Activated CD4-positive, CD25-positive, alpha-beta regulatory T cell treated with anti-CD3 and anti-CD28 coated beads, Interleukin-2, amount 50 U/mL, for 24 hours (primary cell): ENCODE measurements at regions not wholly inside any gene's neighbourhood (a gene's known extent, or its start where the extent isn't known, plus 50 kb on each side); places are given as distances from the start of the nearest gene placed in this dataset.
"Not testable (repeated sequence)": the region's sequence is repeated elsewhere in the genome, so short reads cannot be mapped to it uniquely, and the experiment has no call there.

Source experiments
- ATAC-seq, 2 donors: fragments of 150-1000 bp; cut with Tn5 transposase; one replicate each; pipeline ENCODE4 v1.10.0; 2021; ENCODE audit warnings: mild to moderate bottlenecking in 1 of 2, moderate library complexity in 1 of 2

DNA sequence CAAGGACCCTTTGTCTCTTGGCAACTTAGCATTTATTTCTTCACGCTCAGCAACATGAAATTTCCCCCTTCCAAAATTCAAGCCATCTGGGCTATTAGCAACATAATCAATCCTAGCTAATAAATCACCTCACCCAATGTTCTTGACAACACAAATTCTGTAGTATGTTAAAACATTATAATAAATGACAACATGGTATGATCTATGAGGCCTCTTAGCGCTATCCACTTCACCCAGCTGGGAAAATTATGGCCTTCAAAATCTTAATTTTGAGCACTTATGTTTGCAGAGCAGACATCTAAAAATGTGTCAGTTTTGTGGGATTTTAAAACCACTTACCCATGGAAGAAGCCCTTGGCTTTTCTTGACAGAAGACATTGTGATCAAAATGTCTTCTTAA lies 181.9 kb downstream of the HDGFL1 start:
- no peak for ATAC-seq

DNA sequence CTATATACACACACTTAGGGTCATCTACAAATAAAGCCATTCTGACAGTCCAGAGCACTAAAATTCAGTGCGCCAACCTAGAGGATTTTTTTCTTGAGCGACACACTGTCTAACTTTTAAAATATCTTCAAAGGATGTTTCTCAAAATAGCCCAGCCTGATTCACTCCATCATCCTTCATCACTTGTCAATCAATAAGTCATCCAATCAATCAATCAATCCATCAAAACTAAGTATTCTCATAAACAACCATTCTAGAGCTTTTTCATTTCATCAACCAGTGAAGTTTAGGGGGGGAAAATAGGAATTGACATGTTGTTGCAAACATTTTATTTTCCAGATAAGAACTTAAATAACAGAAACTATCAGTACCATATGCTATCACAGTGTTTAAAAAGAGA lies 183.2 kb downstream of the HDGFL1 start:
- ATAC-seq = no peak

DNA sequence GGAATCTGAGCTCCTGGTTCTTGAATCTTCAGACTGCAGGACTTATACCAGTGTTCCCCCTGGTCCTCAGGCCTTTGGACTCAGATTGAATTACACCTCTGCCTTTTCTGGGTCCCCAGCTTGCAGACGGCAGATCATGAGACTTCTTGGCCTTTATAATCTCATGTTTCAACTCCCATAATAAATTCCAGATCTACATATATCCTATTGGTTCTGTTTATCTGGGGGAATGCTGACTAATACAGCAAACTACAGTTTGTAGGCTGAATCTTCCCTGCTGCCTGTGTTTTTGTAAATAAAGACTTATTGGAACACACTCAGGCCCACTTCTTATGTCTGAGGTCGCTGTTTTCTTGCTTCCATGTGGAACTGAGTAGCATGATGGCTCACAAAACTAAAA lies 184.7 kb downstream of the HDGFL1 start:
- no peak for ATAC-seq

DNA sequence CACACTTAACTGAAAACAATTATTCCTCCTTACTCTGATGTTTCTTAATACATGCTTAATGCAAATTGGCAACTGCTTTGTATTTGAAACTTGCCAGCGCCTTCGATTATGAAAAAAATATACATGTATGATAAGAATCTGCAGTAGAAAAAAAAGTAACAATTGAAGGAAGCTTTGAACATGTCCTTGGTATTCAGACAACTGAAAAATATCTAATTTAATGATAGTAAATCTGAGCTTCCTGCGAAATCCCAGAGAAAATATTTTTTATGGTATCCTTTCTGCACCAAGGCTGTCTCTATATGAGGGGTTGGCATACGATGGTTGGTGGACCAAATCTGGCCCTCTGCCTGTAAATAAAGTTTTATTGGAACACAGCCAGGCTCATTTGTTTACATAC lies 186.2 kb downstream of the HDGFL1 start:
- ATAC-seq = no peak

DNA sequence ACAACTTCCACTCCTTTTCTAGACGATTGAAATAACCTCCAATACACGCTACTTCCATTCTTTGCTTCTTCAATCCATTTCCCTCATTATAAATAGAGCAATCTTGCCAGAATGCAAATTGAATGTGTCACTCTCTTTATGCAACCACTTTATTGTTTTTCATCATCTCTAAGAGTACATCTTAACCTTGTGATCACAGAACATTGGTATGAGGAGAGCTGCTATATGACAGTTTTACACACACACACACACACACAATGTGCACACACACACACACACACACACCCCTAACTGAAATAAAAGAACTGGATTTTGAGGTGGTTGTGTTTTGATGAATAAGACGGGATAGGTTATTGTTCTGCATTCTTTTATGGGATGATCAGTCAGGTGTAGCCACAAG lies 187.0 kb downstream of the HDGFL1 start:
- no peak for ATAC-seq

DNA sequence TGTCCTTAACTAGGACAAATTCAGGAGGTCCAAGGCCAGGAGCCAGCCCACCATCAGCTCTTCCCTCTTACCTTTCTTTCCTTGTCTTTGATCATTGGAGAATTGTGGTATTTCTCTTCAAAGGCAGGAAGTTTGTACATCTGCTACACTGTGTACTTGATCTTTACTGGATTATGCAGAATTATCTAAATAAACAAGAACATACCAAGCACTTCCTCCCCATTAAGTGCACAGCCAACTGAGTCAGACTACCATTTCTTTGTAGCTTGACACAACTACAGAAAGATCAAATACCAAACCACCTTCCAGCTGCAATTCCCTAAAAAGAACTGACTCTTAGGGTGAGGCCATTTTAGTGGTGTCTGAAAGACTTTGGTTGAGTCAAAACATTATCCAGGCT lies 195.1 kb downstream of the HDGFL1 start:
- no peak for ATAC-seq

DNA sequence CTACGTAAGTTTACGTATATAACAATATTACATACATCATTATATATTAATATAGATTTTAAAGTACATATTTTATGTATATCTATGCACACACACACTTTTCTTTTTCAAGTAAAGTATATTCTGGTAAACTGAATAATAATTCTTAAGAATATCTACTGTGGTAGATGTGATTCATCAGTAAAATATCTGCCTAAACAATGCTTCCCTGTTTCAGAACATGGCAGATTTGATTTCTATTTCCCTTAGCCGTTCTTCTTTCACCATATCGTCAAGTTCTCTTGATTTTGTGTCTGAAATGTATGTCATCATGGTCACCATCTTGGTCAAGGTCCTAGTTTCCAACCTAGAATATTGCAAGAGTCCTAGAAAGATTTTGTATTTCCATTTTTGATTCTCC lies 195.6 kb downstream of the HDGFL1 start:
- ATAC-seq = no peak

DNA sequence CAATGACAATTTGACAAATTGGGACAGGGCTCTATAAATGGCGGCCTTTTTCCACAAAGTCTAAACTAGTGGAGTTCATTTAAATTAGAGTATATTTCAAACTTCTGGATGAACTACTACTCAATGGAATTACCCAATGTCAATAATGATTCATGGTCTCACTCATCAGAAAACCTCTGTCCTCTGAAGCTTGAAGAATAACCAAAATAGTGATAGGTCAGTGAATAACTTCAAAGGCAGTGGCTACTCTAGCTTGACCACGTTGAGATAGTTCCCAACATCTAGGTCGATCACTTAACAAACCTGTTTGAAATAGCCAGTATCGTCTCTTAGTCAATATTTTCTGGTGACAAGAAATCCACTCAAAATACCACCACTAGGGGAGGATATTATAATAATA lies 197.6 kb downstream of the HDGFL1 start:
- no peak for ATAC-seq

DNA sequence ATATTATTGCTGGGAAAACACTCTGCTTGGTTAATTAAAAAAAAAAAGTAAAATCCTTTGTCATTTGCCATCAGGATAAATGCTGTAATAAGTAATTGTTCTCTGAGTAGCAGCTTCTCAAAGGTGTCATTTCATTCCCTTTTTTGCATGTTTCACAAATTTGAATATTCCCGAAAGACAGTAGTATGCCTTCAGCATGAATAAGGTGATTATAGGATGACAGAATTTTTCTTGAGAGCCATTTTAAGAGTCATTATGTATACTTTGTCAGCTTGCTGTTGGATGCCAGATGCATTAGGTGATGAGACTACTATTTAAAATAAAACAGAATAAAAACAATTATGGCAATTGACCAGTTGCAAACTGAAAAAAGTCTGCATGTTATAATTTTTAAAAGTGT lies 200.7 kb downstream of the HDGFL1 start:
- ATAC-seq = no peak

DNA sequence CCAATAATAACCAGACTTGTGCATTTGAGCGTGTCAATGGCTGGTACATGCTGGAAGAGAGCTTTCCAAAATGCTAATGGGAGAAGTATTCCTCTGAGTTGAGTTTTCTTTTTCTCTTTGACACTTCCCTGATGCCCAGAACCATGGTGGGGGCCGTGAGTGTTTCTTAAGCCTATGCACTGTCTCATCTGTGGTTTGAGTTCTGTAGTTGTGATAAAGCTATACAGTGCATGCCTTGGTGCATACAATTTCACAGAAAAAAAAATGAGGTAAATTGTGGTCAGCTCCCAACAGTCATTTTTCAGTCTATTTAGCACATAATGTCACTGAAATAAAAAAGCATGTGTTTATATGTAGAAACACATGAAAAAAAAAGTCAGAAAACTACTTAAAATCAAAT lies 204.8 kb downstream of the HDGFL1 start:
- no peak for ATAC-seq

DNA sequence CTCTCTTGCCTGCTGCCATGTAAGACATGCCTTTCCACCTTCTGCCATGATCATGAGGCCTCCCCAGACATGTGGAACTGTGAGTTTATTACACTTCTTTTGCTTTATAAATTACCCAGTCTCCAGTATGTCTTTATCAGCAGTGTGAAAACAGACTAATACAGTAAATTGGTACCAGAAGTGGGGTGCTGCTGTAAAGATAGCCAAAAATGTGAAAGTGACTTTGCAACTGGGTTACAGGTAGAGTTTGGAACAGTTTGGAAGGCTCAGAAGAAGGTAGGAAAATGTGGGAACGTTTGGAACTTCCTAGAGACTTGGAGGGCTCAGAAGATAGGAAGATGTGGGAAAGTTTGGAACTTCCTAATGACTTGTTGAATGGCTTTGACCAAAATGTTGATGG lies 209.1 kb downstream of the HDGFL1 start:
- not testable (repeated sequence) for ATAC-seq

DNA sequence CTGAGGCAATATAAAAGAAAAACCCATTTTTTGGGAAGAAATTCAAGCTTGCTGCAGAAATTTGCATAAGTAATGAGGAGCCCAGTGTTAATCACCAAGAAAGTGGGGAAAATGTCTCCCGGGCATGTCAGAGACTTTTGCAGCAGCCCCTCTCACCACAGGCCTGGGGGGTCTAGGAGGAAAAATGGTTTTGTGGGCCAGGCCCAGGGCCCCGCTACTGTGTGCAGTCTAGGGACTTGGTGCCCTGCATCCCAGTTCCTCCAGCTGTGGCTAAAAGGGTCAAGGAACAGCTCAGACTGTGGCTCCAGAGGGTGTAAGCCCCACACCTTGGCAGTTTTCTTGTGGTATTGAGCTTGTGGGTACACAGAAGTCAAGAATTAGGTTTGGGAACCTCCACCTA lies 209.7 kb downstream of the HDGFL1 start:
- no peak for ATAC-seq

DNA sequence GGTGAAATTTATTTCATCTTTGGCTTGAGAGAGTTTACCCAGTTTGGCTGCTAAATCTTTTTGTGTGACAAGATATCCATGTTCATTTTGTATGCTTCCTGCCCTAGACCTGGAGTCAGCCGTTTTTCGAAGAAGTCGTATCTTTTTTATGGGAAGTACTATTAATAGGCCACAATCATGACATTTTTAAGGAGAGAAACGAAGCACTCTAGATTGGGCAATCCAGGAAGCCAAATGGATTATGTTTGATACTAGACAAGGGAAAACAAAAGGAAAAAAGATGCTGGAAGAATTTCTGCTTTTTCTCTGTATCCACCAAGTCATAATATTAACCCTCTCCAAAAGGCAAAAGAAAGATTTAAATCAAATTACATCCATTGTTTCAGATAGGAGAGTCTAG lies 214.6 kb downstream of the HDGFL1 start:
- no peak for ATAC-seq

DNA sequence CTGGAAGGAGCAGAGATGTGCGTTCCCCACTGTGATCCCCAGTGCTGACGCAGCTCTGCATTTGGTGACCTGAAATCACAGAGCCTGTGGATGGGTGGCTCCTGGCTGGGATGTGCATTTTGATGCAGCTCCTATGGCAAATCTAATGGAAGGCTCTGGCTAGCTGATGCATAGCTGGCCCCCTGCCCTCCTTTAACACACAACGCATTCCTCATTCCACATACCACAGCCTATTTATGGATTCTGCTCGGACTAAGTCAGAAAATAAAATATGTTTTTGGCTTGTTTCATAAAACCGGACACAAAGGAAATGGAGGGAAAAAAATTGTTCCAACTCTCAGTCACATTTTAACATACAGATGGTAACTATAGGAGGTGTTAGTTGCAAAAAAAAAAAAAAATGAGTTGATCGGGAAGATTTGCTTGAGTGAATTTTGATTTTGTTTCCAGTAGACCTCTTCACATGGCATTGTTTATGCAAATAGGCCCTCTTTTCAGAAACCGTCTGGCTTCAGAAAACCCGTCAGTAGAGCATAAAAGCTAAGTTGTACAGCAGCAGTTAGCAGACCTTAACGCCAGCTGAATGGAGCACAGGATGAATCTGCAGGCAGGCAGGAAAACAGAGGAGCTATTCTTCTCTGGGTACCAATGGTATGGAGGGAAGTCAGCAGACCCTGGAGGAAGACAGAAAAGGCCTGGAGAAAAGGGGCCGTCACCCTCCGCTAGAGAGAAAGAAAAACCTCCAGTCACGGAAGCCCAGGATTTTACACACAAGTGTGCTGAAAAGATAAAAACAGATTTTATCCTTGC lies 215.4 kb downstream of the HDGFL1 start:
- ATAC-seq = no peak

DNA sequence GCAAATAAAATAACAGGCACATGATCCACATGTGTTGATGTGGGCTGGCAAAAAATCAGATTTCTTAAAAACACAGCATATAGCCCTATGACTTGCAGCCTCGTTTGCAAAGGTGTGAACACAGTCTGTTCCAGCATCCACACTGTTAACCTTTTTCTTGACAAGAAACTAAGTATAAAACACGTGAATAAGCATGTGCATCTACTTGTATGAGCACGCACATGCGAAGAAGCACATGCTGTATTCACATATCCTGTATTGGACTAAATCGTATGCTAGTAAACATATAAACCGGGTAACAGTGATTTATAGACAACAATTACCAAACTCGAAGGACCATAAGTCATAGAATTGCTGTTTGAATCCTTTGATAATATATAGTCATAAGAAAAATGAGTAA lies 218.7 kb downstream of the HDGFL1 start:
- ATAC-seq = no peak

DNA sequence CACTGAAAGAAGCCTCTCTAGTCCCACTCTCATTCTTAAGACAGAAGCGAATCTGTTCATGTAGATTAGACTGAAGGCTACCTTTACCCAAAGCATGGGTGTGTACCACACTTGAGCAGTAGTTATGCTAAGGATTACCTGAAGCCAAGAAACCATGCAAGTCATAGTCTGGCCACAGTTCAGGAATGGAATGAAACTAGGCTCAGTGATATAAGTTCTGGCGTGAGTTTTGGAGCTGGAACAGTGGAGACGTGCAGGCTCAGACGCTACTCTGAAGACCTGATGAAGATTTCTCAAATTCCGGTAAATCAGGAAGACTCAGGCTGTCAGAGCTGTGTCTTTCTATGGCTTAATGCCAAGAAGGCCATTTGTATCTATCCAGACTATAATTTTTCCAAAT lies 219.9 kb downstream of the HDGFL1 start:
- no peak for ATAC-seq

DNA sequence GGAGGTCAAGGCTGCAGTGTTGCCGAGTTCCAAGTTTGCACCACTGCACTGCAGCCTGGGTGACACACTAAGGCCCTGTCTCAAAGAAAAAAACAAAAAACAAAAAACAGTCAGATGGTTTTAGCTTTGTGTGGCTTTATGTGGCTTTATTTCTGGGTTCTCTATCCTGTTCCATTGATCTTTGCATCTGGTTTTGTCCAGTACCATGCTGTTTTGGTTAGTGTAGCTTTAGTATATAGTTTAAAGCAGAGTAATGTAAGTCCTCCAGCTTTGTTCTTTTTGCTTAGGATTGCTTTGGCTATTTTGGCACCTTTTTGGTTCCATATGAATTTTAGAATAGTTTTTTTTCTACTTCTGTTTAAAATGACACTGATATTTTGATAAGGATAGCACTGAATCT lies 225.5 kb downstream of the HDGFL1 start:
- no peak for ATAC-seq

DNA sequence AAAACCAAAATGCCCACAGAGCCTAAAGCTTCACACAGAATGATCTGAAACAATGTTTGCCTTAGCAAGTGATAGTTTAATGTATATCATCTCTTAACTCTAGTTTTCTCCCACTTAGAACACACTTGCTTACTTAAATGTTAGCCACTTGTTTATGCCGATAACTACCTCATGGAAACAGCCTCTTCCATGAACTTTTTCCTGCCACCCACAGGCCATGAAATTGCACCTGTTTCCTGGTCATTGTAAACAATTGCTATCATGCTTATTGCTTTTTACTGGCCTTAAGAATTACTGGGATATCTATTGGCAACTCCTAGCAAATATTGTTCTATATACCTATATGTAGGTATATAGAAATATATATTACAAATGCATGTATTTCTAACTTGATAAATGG lies 231.1 kb downstream of the HDGFL1 start:
- no peak for ATAC-seq

DNA sequence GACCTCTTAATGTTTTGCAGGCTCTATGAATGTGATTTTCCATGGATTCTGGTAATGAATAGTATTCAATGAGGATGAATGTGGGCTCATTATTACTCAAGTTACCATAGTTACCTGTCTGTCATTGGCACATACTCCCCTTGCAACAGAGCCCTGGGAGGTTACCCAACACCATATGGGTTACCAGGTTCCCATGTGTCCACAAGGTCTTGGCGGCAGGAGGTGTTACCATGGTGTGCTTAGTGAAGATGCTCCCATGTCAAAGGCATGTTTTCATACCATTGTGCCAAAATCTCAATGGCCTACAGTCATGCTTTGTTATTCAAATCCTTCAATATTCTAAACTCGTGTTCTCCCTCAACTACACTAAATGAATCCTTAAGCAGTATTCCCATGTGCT lies 232.5 kb downstream of the HDGFL1 start:
- no peak for ATAC-seq

DNA sequence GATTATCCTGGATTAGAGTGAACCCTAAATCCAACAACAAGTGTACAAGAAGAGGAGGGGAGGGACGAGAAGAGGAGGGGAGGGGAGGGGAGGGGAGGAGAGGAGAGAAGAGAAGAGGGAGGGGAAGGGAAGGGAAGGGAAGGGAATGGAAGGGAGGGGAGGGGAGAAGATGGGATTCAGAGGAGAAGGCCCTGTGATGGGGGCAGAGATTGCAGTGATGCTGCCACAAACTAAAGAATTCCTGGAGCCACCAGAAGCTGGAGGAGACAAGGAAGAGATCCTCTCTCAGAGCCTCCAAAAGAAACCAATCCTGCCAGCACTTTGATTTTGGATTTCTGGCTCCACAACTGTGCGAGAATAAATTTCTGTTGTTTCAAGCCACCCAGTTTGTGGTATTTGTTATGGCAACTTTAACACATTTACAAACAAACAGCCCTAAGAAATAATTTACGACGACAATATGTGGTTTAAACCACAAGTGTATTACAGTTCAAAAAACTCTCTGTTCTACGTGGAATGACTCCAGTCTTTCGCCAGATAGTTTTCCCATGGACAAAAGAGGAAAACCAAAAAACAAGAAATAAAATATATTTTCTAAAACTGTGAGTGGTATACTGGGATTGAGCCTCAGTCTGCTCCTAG lies 235.4 kb downstream of the HDGFL1 start:
- ATAC-seq = no peak

DNA sequence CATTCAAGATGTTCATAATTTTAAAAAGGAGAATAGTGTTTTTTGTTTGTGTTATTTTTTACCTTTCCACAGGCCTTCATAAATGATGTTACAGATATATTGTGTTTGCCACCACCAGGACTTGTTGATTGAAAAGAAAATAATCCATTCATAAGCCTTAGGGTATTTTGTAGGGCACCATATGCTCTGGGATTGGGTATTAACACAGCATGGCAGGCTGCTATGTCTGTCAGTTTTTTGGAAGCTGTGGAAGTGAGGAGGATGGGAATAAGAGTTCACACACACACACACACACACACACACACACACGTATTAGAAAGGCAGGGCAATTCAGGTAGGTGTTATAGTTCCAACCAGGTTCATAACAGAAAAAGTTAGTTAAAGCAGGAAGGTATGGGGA lies 237.9 kb downstream of the HDGFL1 start:
- no peak for ATAC-seq

DNA sequence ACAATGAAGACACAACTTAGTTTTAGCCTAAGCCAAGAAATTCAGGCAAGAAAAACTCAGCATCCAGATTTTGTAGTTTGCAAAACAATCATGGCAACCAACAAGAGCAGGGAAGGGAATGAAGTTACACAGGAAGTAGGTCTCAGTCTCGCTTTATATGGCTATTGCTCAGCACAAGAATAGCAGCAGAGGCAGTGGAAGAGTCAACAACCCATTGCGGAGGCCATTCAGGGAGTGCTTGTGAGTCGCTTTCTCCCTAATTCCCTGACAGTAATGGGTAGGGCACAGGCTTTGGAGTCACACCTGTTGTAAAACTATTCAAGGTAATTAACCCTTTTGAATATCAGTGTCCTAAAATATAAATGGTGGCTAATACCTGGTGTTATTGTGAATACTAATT lies 238.5 kb downstream of the HDGFL1 start:
- ATAC-seq = no peak

DNA sequence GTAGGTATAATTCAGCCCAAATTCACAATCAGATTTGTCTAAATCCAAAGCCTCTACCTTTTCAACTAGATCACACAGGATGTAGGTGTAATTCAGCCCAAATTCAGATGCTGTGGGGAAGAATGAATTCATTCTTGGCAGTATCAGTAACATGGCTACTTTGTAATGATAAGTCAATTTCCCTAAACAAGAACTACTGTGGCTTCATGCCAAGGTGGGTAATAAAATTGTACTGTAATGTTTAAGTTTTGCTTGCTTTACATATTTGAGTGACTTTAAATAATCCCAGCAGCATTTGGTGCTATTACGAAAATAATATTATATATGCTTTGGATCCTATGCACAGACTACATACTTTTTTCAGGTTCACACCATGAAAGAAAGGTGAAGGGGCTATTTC lies 239.1 kb downstream of the HDGFL1 start:
- ATAC-seq = no peak

DNA sequence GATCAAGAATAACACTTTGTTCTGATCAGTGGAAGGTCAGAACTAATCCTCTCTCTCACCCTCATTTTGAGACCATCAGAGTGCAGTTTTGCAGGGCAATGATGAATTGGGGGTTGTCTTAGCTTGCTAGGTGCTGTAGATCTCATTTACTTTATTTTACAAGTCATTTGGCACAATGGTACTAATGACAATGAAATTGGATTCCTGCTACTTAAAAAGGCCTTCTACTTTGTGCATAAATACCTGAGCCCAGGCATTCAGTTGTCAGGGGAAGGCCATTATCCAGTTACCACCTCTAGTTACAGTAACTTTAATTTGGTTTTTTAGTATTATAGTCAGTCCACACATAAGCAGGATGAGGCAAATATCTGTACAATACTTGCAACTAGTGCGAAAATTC lies 240.0 kb downstream of the HDGFL1 start:
- no peak for ATAC-seq

DNA sequence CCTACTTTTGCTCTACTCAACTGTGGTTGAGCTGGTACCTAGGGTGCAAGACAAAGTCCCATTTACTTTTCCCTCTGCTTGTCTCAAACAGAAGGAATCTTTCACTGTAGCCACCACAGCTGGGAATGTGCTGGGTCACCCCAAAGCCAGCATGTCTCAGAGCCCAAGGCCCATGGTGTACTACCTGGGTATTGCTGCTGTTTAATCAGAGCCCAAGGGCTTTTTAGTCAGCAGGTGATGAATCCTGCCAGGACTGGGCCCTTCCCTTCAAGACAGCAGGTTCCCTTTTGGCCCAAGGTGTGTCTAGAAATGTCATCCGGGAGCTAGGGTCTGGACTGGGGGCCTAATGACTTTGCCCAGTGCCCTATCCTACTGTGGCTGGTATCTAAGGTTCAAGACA lies 249.8 kb downstream of the HDGFL1 start:
- ATAC-seq = no peak
